ENCODE measurements at regions not wholly inside any gene's neighbourhood (a gene's known extent, or its start where the extent isn't known, plus 50 kb on each side); places are given as distances from the start of the nearest gene placed in this dataset.

- no peak overlapping the region for H3K4me3 Mint-ChIP-seq
- H3K9me3 Mint-ChIP-seq = no peaks in the 10 kb centered on the region
- H3K27ac Mint-ChIP-seq = no peak overlapping the region
- ATAC-seq = no peak
- H3K36me3 Mint-ChIP-seq = no peaks in the 10 kb centered on the region
- H3K27me3 Mint-ChIP-seq = peaks cover 67% of the 10 kb centered on the region
- H3K4me1 Mint-ChIP-seq = no peaks in the 10 kb centered on the region
Observed at GRCh38 chr1:36729716-36730510, 247.2 kb upstream of the CSF3R start.

- peaks cover 60% of the 10 kb centered on the region for H3K27me3 Mint-ChIP-seq
- no peaks in the 10 kb centered on the region for H3K4me1 Mint-ChIP-seq
- H3K36me3 Mint-ChIP-seq = no peaks in the 10 kb centered on the region
- ATAC-seq = no peak
- no peaks in the 10 kb centered on the region for H3K9me3 Mint-ChIP-seq
- no peak overlapping the region for H3K27ac Mint-ChIP-seq
- no peak overlapping the region for H3K4me3 Mint-ChIP-seq
Observed at GRCh38 chr1:36729289-36729688, 246.6 kb upstream of the CSF3R start.

GRCh38 chr1:36728846-36729245, 246.1 kb upstream of the CSF3R start:
- ATAC-seq = no peak
- Mint-ChIP-seq H3K27me3 (peaks cover 56% of the 10 kb centered on the region), H3K4me3 (no peak overlapping the region), H3K9me3 (no peaks in the 10 kb centered on the region), H3K27ac (no peak overlapping the region), H3K36me3 (no peaks in the 10 kb centered on the region), H3K4me1 (no peaks in the 10 kb centered on the region)

GRCh38 chr1:36728051-36728450, 245.3 kb upstream of the CSF3R start:
- H3K4me1 Mint-ChIP-seq = no peaks in the 10 kb centered on the region
- H3K27ac Mint-ChIP-seq = no peak overlapping the region
- no peak overlapping the region for H3K4me3 Mint-ChIP-seq
- no peak for ATAC-seq
- H3K27me3 Mint-ChIP-seq = peaks cover 62% of the 10 kb centered on the region
- H3K36me3 Mint-ChIP-seq = no peaks in the 10 kb centered on the region
- H3K9me3 Mint-ChIP-seq = no peaks in the 10 kb centered on the region

GRCh38 chr1:36725151-36725550, 242.4 kb upstream of the CSF3R start:
- no peak for ATAC-seq
- Mint-ChIP-seq H3K27ac (no peak overlapping the region), H3K27me3 (peaks cover 53% of the 10 kb centered on the region), H3K9me3 (no peaks in the 10 kb centered on the region), H3K4me1 (no peaks in the 10 kb centered on the region), H3K36me3 (no peaks in the 10 kb centered on the region), H3K4me3 (no peak overlapping the region)

GRCh38 chr1:36723813-36724212, 241.1 kb upstream of the CSF3R start:
- no peaks in the 10 kb centered on the region for H3K36me3 Mint-ChIP-seq
- no peaks in the 10 kb centered on the region for H3K4me1 Mint-ChIP-seq
- no peak for ATAC-seq
- no peak overlapping the region for H3K27ac Mint-ChIP-seq
- peaks cover 40% of the 10 kb centered on the region for H3K27me3 Mint-ChIP-seq
- H3K4me3 Mint-ChIP-seq = no peak overlapping the region
- no peaks in the 10 kb centered on the region for H3K9me3 Mint-ChIP-seq

- no peaks in the 10 kb centered on the region for H3K9me3 Mint-ChIP-seq
- H3K27me3 Mint-ChIP-seq = peaks cover 30% of the 10 kb centered on the region
- peak; percentile 28 for ATAC-seq
- no peaks in the 10 kb centered on the region for H3K36me3 Mint-ChIP-seq
- H3K4me1 Mint-ChIP-seq = no peaks in the 10 kb centered on the region
- no peak overlapping the region for H3K4me3 Mint-ChIP-seq
- no peak overlapping the region for H3K27ac Mint-ChIP-seq
Observed at GRCh38 chr1:36722871-36723270, 240.2 kb upstream of the CSF3R start.

- peaks cover 30% of the 10 kb centered on the region for H3K27me3 Mint-ChIP-seq
- no peak overlapping the region for H3K4me3 Mint-ChIP-seq
- ATAC-seq = no peak
- H3K9me3 Mint-ChIP-seq = no peaks in the 10 kb centered on the region
- H3K4me1 Mint-ChIP-seq = no peaks in the 10 kb centered on the region
- no peaks in the 10 kb centered on the region for H3K36me3 Mint-ChIP-seq
- no peak overlapping the region for H3K27ac Mint-ChIP-seq
Observed at GRCh38 chr1:36721261-36721660, 238.5 kb upstream of the CSF3R start.

GRCh38 chr1:36717431-36717830, 234.7 kb upstream of the CSF3R start:
- Mint-ChIP-seq H3K4me1 (no peaks in the 10 kb centered on the region), H3K36me3 (no peaks in the 10 kb centered on the region), H3K27me3 (peaks cover 28% of the 10 kb centered on the region), H3K4me3 (no peak overlapping the region), H3K27ac (no peak overlapping the region), H3K9me3 (no peaks in the 10 kb centered on the region)
- ATAC-seq = no peak

GRCh38 chr1:36715797-36716196, 233.1 kb upstream of the CSF3R start:
- Mint-ChIP-seq H3K4me1 (no peaks in the 10 kb centered on the region), H3K27ac (no peak overlapping the region), H3K4me3 (no peak overlapping the region), H3K36me3 (no peaks in the 10 kb centered on the region), H3K27me3 (peaks cover 26% of the 10 kb centered on the region), H3K9me3 (no peaks in the 10 kb centered on the region)
- ATAC-seq = no peak

- H3K36me3 Mint-ChIP-seq = no peaks in the 10 kb centered on the region
Observed at GRCh38 chr1:36714301-36714700, 231.6 kb upstream of the CSF3R start.

GRCh38 chr1:36711480-36711879, 228.8 kb upstream of the CSF3R start:
- no peak for ATAC-seq
- Mint-ChIP-seq H3K4me3 (no peak overlapping the region), H3K27ac (no peak overlapping the region), H3K4me1 (no peaks in the 10 kb centered on the region), H3K27me3 (peaks cover 61% of the 10 kb centered on the region), H3K36me3 (no peaks in the 10 kb centered on the region), H3K9me3 (no peaks in the 10 kb centered on the region)

More at GRCh38 chr1:36714301-36714700, 231.6 kb upstream of the CSF3R start:
- H3K9me3 Mint-ChIP-seq = no peaks in the 10 kb centered on the region
- no peaks in the 10 kb centered on the region for H3K4me1 Mint-ChIP-seq
- ATAC-seq = no peak
- peaks cover 39% of the 10 kb centered on the region for H3K27me3 Mint-ChIP-seq
- no peak overlapping the region for H3K4me3 Mint-ChIP-seq
- no peak overlapping the region for H3K27ac Mint-ChIP-seq

GRCh38 chr1:36710951-36711350, 228.2 kb upstream of the CSF3R start:
- Mint-ChIP-seq H3K4me1 (no peaks in the 10 kb centered on the region), H3K9me3 (no peaks in the 10 kb centered on the region), H3K36me3 (no peaks in the 10 kb centered on the region), H3K27me3 (peaks cover 61% of the 10 kb centered on the region), H3K27ac (no peak overlapping the region), H3K4me3 (no peak overlapping the region)
- ATAC-seq = no peak

- no peaks in the 10 kb centered on the region for H3K4me1 Mint-ChIP-seq
- no peaks in the 10 kb centered on the region for H3K9me3 Mint-ChIP-seq
- no peak overlapping the region for H3K4me3 Mint-ChIP-seq
- H3K36me3 Mint-ChIP-seq = no peaks in the 10 kb centered on the region
- H3K27me3 Mint-ChIP-seq = peaks cover 62% of the 10 kb centered on the region
- no peak for ATAC-seq
- no peak overlapping the region for H3K27ac Mint-ChIP-seq
Observed at GRCh38 chr1:36709869-36710481, 227.3 kb upstream of the CSF3R start.

- peaks cover 5% of the 10 kb centered on the region for H3K4me1 Mint-ChIP-seq
- no peak overlapping the region for H3K27ac Mint-ChIP-seq
- no peak for ATAC-seq
- no peak overlapping the region for H3K4me3 Mint-ChIP-seq
- peaks cover 75% of the 10 kb centered on the region for H3K27me3 Mint-ChIP-seq
- no peaks in the 10 kb centered on the region for H3K9me3 Mint-ChIP-seq
- H3K36me3 Mint-ChIP-seq = no peaks in the 10 kb centered on the region
Observed at GRCh38 chr1:36708587-36708986, 225.9 kb upstream of the CSF3R start.

- H3K27ac Mint-ChIP-seq = no peak overlapping the region
- no peaks in the 10 kb centered on the region for H3K36me3 Mint-ChIP-seq
- peaks cover 81% of the 10 kb centered on the region for H3K27me3 Mint-ChIP-seq
- no peaks in the 10 kb centered on the region for H3K9me3 Mint-ChIP-seq
- no peak for ATAC-seq
- peaks cover 8% of the 10 kb centered on the region for H3K4me1 Mint-ChIP-seq
- H3K4me3 Mint-ChIP-seq = no peak overlapping the region
Observed at GRCh38 chr1:36707221-36707620, 224.5 kb upstream of the CSF3R start.
